ENCODE measurements at regions not wholly inside any gene's neighbourhood (a gene's known extent, or its start where the extent isn't known, plus 50 kb on each side); places are given as distances from the start of the nearest gene placed in this dataset.

- TF ChIP-seq CTCF (IDR thresholded peaks at IDR 0.05; ENCODE audit: unreplicated experiment) = no peak
- Mint-ChIP-seq H3K4me1 (peaks cover 23% of the 10 kb centered on the region), H3K27me3 (ENCODE audit: low read depth) (no peaks in the 10 kb centered on the region), H3K9me3 (peaks cover 11% of the 10 kb centered on the region), H3K27ac (no peak overlapping the region), H3K4me3 (no peak overlapping the region), H3K36me3 (no peaks in the 10 kb centered on the region)
- no peak for DNase-seq (ENCODE audit: low spot score in 2 of 2, unreplicated experiment in 2 of 2)
Measured at GRCh38 chr1:172885411-172885810, 165.3 kb downstream of the TNFSF18 start.

- H3K4me3 Mint-ChIP-seq = no peak overlapping the region
- H3K4me1 Mint-ChIP-seq = peaks cover 23% of the 10 kb centered on the region
- H3K9me3 Mint-ChIP-seq = peaks cover 11% of the 10 kb centered on the region
- no peaks in the 10 kb centered on the region for H3K36me3 Mint-ChIP-seq
- DNase-seq (ENCODE audit: low spot score in 2 of 2, unreplicated experiment in 2 of 2) = no peak
- H3K27ac Mint-ChIP-seq = no peak overlapping the region
- H3K27me3 Mint-ChIP-seq (ENCODE audit: low read depth) = no peaks in the 10 kb centered on the region
- TF ChIP-seq CTCF (IDR thresholded peaks at IDR 0.05; ENCODE audit: unreplicated experiment) = no peak
Measured at GRCh38 chr1:172885971-172886370, 164.8 kb downstream of the TNFSF18 start.

- H3K4me1 Mint-ChIP-seq = peaks cover 23% of the 10 kb centered on the region
Measured at GRCh38 chr1:172887162-172887561, 163.6 kb downstream of the TNFSF18 start.

GRCh38 chr1:172893146-172893841 lies 157.4 kb downstream of the TNFSF18 start:
- no peak for TF ChIP-seq CTCF (IDR thresholded peaks at IDR 0.05; ENCODE audit: unreplicated experiment)
- no peak overlapping the region for H3K4me3 Mint-ChIP-seq
- DNase-seq (ENCODE audit: low spot score in 2 of 2, unreplicated experiment in 2 of 2) = no peak
- peak overlapping the region; percentile 81 for H3K27ac Mint-ChIP-seq
- H3K4me1 Mint-ChIP-seq = peaks cover 42% of the 10 kb centered on the region
- no peaks in the 10 kb centered on the region for H3K36me3 Mint-ChIP-seq
- H3K27me3 Mint-ChIP-seq (ENCODE audit: low read depth) = no peaks in the 10 kb centered on the region
- H3K9me3 Mint-ChIP-seq = peaks cover 20% of the 10 kb centered on the region

More at GRCh38 chr1:172887162-172887561, 163.6 kb downstream of the TNFSF18 start:
- no peak for TF ChIP-seq CTCF (IDR thresholded peaks at IDR 0.05; ENCODE audit: unreplicated experiment)
- H3K27me3 Mint-ChIP-seq (ENCODE audit: low read depth) = no peaks in the 10 kb centered on the region
- H3K4me3 Mint-ChIP-seq = no peak overlapping the region
- H3K9me3 Mint-ChIP-seq = peaks cover 14% of the 10 kb centered on the region
- no peaks in the 10 kb centered on the region for H3K36me3 Mint-ChIP-seq
- no peak overlapping the region for H3K27ac Mint-ChIP-seq
- DNase-seq (ENCODE audit: low spot score in 2 of 2, unreplicated experiment in 2 of 2) = no peak

DNA sequence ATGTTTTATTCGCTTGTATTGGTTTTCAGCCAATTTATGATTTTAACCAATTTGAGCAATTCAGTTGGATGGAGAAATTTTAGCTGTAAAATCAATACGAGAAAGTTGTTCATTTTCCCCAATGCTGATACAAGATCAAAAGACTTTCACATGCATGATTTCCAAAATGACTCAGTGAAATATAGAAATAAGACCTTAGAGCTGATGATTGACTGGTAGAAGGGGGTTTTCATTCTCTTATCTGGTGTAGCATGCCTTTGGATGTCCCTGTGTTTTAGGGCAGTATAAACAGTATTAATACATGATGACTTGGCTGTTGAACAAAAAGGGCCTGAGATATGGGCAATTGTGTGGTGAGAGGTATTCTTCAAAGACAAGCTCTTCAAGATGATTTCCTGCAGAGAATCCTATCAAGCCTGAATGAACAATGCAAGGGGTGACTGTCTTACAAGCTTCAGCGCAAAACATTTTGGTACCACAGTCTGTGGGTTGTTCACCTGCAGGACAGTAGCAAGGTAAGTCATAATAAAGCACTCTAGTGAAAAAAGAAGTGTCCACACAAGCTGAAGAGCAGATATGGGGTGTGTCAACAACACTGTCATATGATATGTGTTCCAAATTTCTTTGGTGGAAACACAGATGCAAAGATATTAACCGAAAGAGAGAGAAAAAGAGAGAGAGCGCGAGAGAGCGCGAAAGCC lies 156.2 kb downstream of the TNFSF18 start:
- H3K27ac Mint-ChIP-seq = peak overlapping the region; percentile 82
- H3K4me3 Mint-ChIP-seq = no peak overlapping the region
- no peaks in the 10 kb centered on the region for H3K36me3 Mint-ChIP-seq
- TF ChIP-seq CTCF (IDR thresholded peaks at IDR 0.05; ENCODE audit: unreplicated experiment) = no peak
- peaks cover 53% of the 10 kb centered on the region for H3K4me1 Mint-ChIP-seq
- DNase-seq (ENCODE audit: low spot score in 2 of 2, unreplicated experiment in 2 of 2) = no peak
- peaks cover 11% of the 10 kb centered on the region for H3K9me3 Mint-ChIP-seq
- no peaks in the 10 kb centered on the region for H3K27me3 Mint-ChIP-seq (ENCODE audit: low read depth)

All from mesothelial cell of epicardium (in vitro differentiated cells).